WI38 (cell line): ENCODE measurements at regions not wholly inside any gene's neighbourhood (a gene's known extent, or its start where the extent isn't known, plus 50 kb on each side); places are given as distances from the start of the nearest gene placed in this dataset.

Source experiments
- H3K4me3 ChIP-seq: 2 replicates; pipeline ENCODE4 v1.5.1; 2011; ENCODE audit warnings: low read depth, mild to moderate bottlenecking, control low read depth, low read length
- CTCF ChIP-seq: IDR thresholded peaks from 2 replicates; pipeline ENCODE4 v1.5.1; 2012; ENCODE audit warnings: low read depth, mild to moderate bottlenecking, control low read depth, low read length

GRCh38 chr4:81639248-81639647, 167.5 kb upstream of the RASGEF1B start:
- no peak overlapping the region for H3K4me3 ChIP-seq
- TF ChIP-seq CTCF: no peak

- H3K4me3 ChIP-seq: no peak overlapping the region
- no peak for TF ChIP-seq CTCF
Measured at GRCh38 chr4:81638698-81639097, 167.0 kb upstream of the RASGEF1B start.

GRCh38 chr4:81635739-81636138, 164.0 kb upstream of the RASGEF1B start:
- H3K4me3 ChIP-seq: no peak overlapping the region
- TF ChIP-seq CTCF: no peak

GRCh38 chr4:81634766-81635549, 163.3 kb upstream of the RASGEF1B start:
- TF ChIP-seq CTCF: no peak
- no peak overlapping the region for H3K4me3 ChIP-seq

- no peak overlapping the region for H3K4me3 ChIP-seq
- no peak for TF ChIP-seq CTCF
Measured at GRCh38 chr4:81634165-81634564, 162.5 kb upstream of the RASGEF1B start.

GRCh38 chr4:81632581-81633299, 161.0 kb upstream of the RASGEF1B start:
- TF ChIP-seq CTCF: no peak
- H3K4me3 ChIP-seq: no peak overlapping the region

- no peak overlapping the region for H3K4me3 ChIP-seq
- TF ChIP-seq CTCF: no peak
Measured at GRCh38 chr4:81631958-81632441, 160.3 kb upstream of the RASGEF1B start.
